PC-3 (cell line): ENCODE measurements at regions not wholly inside any gene's neighbourhood (a gene's known extent, or its start where the extent isn't known, plus 50 kb on each side); places are given as distances from the start of the nearest gene placed in this dataset.
A peak's percentile ranks its signal among the peaks of the same experiment; 100 is the strongest.

Experiments
- ATAC-seq: fragments of 200-7000 bp; cut with Tn5 transposase; 2 replicates; pipeline ENCODE4 v1.9.1; 2020; ENCODE audit warnings: mild to moderate bottlenecking, moderate library complexity
- BruUV-seq: library from RNA; stranded (reverse); fragments of 400-500 nt; replicated peaks from 2 replicates; lab custom pipeline; 2021; lab: Mats Ljungman, UMichigan
- CTCF ChIA-PET: fragments of 300-600 bp; sonication (Branson Sonifier 250); formaldehyde crosslinking; loops from one replicate; lab custom pipeline; 2022; ENCODE audit warnings: antibody characterized with exemption; lab: Charles Lee
- POLR2A ChIA-PET: fragments of 300-600 bp; sonication (Branson Sonifier 250); formaldehyde crosslinking; loops from one replicate; lab custom pipeline; 2022; ENCODE audit warnings: antibody characterized with exemption; ENCODE audit not compliant: unreplicated experiment; lab: Charles Lee
- DNase-seq: peaks from one replicate; pipeline ENCODE4 v3.0.0-alpha.2; 2015
- H2AFZ ChIP-seq: fragments of 300-600 bp; sonication (generic); 2 replicates; pipeline ENCODE4 v1.6.0; 2016; ENCODE audit warnings: antibody characterized with exemption, low read length
- H3F3A ChIP-seq: fragments of 300-600 bp; sonication (generic); one replicate; pipeline ENCODE4 v1.6.0; 2017; ENCODE audit warnings: antibody characterized with exemption, low read length, control low read depth, mild to moderate bottlenecking; ENCODE audit not compliant: unreplicated experiment
- H3K27ac ChIP-seq: fragments of 300-600 bp; sonication (generic); 2 replicates; pipeline ENCODE4 v1.5.1; 2016; ENCODE audit warnings: mild to moderate bottlenecking, low read length
- H3K27me3 ChIP-seq: fragments of 300-600 bp; sonication (generic); 2 replicates; pipeline ENCODE4 v1.6.1; 2016; ENCODE audit warnings: low read length, mixed read lengths
- H3K36me3 ChIP-seq: fragments of 300-600 bp; sonication (generic); 2 replicates; pipeline ENCODE4 v1.6.1; 2016; ENCODE audit warnings: low read depth, mixed run types, low read length, mixed read lengths
- H3K4me1 ChIP-seq: fragments of 300-600 bp; sonication (generic); 2 replicates; pipeline ENCODE4 v1.5.1; 2016; ENCODE audit warnings: low read length; ENCODE audit not compliant: insufficient read depth
- H3K4me2 ChIP-seq: fragments of 300-600 bp; sonication (generic); 2 replicates; pipeline ENCODE4 v1.6.0; 2016; ENCODE audit warnings: low read length
- H3K4me3 ChIP-seq: fragments of 300-600 bp; sonication (generic); 2 replicates; pipeline ENCODE4 v1.5.1; 2016; ENCODE audit warnings: mild to moderate bottlenecking, low read length, mixed read lengths
- H3K79me2 ChIP-seq: fragments of 300-600 bp; sonication (generic); 2 replicates; pipeline ENCODE4 v1.6.1; 2017; ENCODE audit warnings: low read length, mixed read lengths
- H3K9ac ChIP-seq: fragments of 300-600 bp; sonication (generic); 2 replicates; pipeline ENCODE4 v1.6.0; 2016; ENCODE audit warnings: mild to moderate bottlenecking, low read length
- H3K9me2 ChIP-seq: fragments of 300-600 bp; sonication (generic); replicated peaks from 2 replicates; pipeline ENCODE4 v1.6.1; 2016; ENCODE audit warnings: mixed run types, low read length, mixed read lengths
- H3K9me3 ChIP-seq: fragments of 300-600 bp; sonication (generic); 2 replicates; pipeline ENCODE4 v1.6.1; 2016; ENCODE audit warnings: low read length, mixed read lengths
- H4K20me1 ChIP-seq: fragments of 300-600 bp; sonication (generic); 2 replicates; pipeline ENCODE4 v1.6.1; 2016; ENCODE audit warnings: low read length, mixed read lengths
- EZH2 ChIP-seq: fragments of 300-600 bp; sonication (generic); IDR thresholded peaks from one replicate; pipeline ENCODE4 v1.6.1; 2017; ENCODE audit warnings: antibody characterized with exemption, mild to moderate bottlenecking, low read length; ENCODE audit not compliant: unreplicated experiment
- EZH2phosphoT487 ChIP-seq: fragments of 300-600 bp; sonication (generic); IDR thresholded peaks from 2 replicates; pipeline ENCODE4 v1.6.1; 2018; ENCODE audit warnings: mild to moderate bottlenecking, antibody characterized with exemption, low read length, borderline replicate concordance
- intact Hi-C: fragments of 100-400 bp; cut with micrococcal nuclease; formaldehyde crosslinking; loops from 2 replicates; pipeline ENCODE4 v1.9.0; 2023
- TF ChIP-seq, protein P1 (sequence below): fragments of 300-600 bp; sonication (generic); conservative IDR thresholded peaks from 2 replicates; pipeline ENCODE4 v1.5.1; 2017; ENCODE audit warnings: antibody characterized with exemption, low read depth, mild to moderate bottlenecking, low read length

DNA sequence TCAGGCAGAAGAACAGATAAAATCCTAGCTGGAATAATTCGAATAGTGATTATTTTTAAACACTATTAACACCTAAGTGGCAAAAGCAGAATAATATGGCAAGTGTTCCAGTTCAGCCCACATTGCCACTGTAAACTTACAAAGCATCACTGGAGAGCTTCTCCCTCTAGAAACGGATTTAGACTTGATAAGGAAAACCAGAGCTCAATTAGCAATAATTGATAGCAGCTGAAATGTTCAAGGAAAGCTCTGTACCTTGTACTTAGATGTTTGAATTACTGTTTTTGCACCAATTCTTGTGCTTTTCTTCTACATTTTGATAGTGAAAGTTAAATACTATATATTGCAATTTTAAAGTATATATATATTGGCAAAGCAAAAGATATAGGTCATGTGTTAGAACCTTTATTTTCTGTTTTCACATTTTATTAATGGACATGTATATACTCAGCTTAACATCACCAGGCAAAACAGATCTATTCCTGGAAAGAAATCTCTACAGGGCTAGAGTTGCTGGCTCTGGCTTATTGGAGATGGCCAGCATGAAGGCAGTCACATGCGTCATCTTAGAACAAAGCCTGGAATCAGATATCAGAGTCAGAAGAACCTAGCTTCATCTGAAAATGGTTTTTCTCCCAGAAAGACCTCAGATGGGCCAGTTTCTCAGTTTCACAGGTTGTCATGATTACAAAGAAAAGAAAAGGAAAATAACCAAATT lies 149.1 kb upstream of the CTAGE1 start:
- Histone ChIP-seq H3F3A (no peaks in the 10 kb centered on the region), H3K4me1 (peaks cover 11% of the 10 kb centered on the region; the same call in 1 of the 2 replicates), H3K9me3 (no peaks in the 10 kb centered on the region), H3K9me2 (no peaks in the 10 kb centered on the region), H3K79me2 (no peaks in the 10 kb centered on the region), H2AFZ (no peak overlapping the region), H3K27ac (no peak overlapping the region), H3K4me3 (no peak overlapping the region), H3K4me2 (no peak overlapping the region), H4K20me1 (no peaks in the 10 kb centered on the region), H3K36me3 (no peaks in the 10 kb centered on the region), H3K27me3 (no peaks in the 10 kb centered on the region), H3K9ac (no peak overlapping the region)
- ChIA-PET CTCF (interaction anchor here (0.7 kb wide), 1 partner anchor 39 kb away, joined by 3 read pairs; no protein-coding TSS in a partner anchor), POLR2A (no interaction called here)
- no peak for DNase-seq
- TF ChIP-seq, protein P1, sequence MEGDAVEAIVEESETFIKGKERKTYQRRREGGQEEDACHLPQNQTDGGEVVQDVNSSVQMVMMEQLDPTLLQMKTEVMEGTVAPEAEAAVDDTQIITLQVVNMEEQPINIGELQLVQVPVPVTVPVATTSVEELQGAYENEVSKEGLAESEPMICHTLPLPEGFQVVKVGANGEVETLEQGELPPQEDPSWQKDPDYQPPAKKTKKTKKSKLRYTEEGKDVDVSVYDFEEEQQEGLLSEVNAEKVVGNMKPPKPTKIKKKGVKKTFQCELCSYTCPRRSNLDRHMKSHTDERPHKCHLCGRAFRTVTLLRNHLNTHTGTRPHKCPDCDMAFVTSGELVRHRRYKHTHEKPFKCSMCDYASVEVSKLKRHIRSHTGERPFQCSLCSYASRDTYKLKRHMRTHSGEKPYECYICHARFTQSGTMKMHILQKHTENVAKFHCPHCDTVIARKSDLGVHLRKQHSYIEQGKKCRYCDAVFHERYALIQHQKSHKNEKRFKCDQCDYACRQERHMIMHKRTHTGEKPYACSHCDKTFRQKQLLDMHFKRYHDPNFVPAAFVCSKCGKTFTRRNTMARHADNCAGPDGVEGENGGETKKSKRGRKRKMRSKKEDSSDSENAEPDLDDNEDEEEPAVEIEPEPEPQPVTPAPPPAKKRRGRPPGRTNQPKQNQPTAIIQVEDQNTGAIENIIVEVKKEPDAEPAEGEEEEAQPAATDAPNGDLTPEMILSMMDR, result no peak
- TF ChIP-seq EZH2phosphoT487 (no peak), EZH2 (no peak)
- intact Hi-C loops, result loop anchor here (10.0 kb wide), 2 partner anchors 312 to 572 kb away; no protein-coding TSS in a partner anchor
- no TSS peak for BruUV-seq
- ATAC-seq, result no peak

DNA sequence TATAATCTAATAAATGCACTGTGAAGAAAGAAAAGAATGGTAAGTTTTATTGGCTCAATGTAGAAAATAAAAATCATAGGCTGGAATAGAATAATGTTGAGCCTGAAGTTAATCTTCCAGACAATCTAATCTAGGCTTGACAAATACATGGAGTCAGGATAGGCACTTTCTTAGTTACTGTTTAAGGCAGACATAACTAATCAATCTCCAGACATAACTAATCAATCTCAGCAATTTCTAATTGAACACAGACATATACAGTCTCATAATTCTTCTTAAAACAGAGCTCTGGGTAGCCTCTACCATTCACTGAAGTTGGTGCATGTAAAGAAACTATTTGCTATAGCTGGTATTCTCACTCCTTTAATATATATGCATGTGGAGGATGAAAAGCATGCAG lies 150.1 kb upstream of the CTAGE1 start:
- H3K9me3 ChIP-seq, result no peaks in the 10 kb centered on the region
- intact Hi-C loops, result loop anchor here (10.0 kb wide), 2 partner anchors 313 to 573 kb away; no protein-coding TSS in a partner anchor
- H3K36me3 ChIP-seq, result no peaks in the 10 kb centered on the region
- ATAC-seq, result no peak
- no peak overlapping the region for H3K9ac ChIP-seq
- no peaks in the 10 kb centered on the region for H3K27me3 ChIP-seq
- no peaks in the 10 kb centered on the region for H4K20me1 ChIP-seq
- no peak overlapping the region for H2AFZ ChIP-seq
- POLR2A ChIA-PET, result no interaction called here
- no peak overlapping the region for H3K4me2 ChIP-seq
- H3K79me2 ChIP-seq, result no peaks in the 10 kb centered on the region
- H3F3A ChIP-seq, result no peaks in the 10 kb centered on the region
- H3K4me3 ChIP-seq, result no peak overlapping the region
- CTCF ChIA-PET, result no interaction called here
- no peaks in the 10 kb centered on the region for H3K9me2 ChIP-seq
- TF ChIP-seq, protein P1, result no peak
- TF ChIP-seq EZH2 (no peak), EZH2phosphoT487 (no peak)
- no TSS peak for BruUV-seq
- no peak for DNase-seq
- no peak overlapping the region for H3K27ac ChIP-seq
- H3K4me1 ChIP-seq, result peaks cover 11% of the 10 kb centered on the region; the same call in 1 of the 2 replicates

DNA sequence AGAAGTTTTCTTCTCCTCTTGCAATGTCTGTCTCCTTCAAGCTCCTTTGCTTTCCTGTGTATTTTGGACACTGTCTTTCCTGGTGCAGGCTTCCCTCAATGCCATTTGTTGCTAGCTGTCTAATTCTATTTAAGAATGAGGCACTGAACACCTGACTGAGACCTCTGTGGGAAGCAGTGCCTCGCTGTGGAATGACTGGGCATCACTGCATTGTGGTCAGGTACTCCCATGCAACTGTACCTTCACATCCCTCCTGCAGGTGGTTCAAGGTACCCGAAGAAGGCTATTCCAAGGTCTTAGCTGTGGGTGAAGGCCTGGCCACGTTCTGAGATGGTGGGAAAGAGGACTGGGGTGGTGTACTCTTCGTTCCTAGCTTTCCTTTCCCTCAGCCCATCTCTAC lies 152.8 kb upstream of the CTAGE1 start:
- CTCF ChIA-PET, result interaction anchor here (0.5 kb wide), 1 partner anchor 116 kb away, joined by 3 read pairs; no protein-coding TSS in a partner anchor
- H2AFZ ChIP-seq, result no peak overlapping the region
- peak; percentile 57 for ATAC-seq

More for the DNA sequence above, 152.8 kb upstream of the CTAGE1 start:
- BruUV-seq, result no TSS peak
- no peaks in the 10 kb centered on the region for H3K36me3 ChIP-seq
- H3K9me2 ChIP-seq, result no peaks in the 10 kb centered on the region
- intact Hi-C loops, result no loop called here
- no peak overlapping the region for H3K4me2 ChIP-seq
- H3F3A ChIP-seq, result no peaks in the 10 kb centered on the region
- H3K9ac ChIP-seq, result no peak overlapping the region
- H3K9me3 ChIP-seq, result no peaks in the 10 kb centered on the region
- H3K79me2 ChIP-seq, result no peaks in the 10 kb centered on the region
- no peaks in the 10 kb centered on the region for H4K20me1 ChIP-seq
- H3K27me3 ChIP-seq, result no peaks in the 10 kb centered on the region
- POLR2A ChIA-PET, result interaction anchor here (0.6 kb wide), 1 partner anchor 298 kb away, joined by 5 read pairs; no protein-coding TSS in a partner anchor
- no peaks in the 10 kb centered on the region for H3K4me1 ChIP-seq
- no peak overlapping the region for H3K4me3 ChIP-seq
- peak; percentile 37 for DNase-seq
- no peak for TF ChIP-seq EZH2
- TF ChIP-seq, protein P1, result peak; percentile 58
- no peak overlapping the region for H3K27ac ChIP-seq
